ENCODE measurements at regions not wholly inside any gene's neighbourhood (a gene's known extent, or its start where the extent isn't known, plus 50 kb on each side); places are given as distances from the start of the nearest gene placed in this dataset.

MicroRNAs in the stretch of these regions (microRNA counts, 767-probe panel; counts per million panel counts)
- microRNA hsa-miR-587, result 0 to 358 counts per million in 2 donors

Small RNAs in the stretch of these regions (microRNA-seq; reads per million reads assigned to microRNA genes)
- 0 reads per million in 2 donors for gene MIR587 (ENCODE audit: borderline number of aligned reads in 1 of 2, borderline replicate concordance in 2 of 2)

All from lower leg skin (tissue), 2 donors.